ENCODE measurements at regions not wholly inside any gene's neighbourhood (a gene's known extent, or its start where the extent isn't known, plus 50 kb on each side); places are given as distances from the start of the nearest gene placed in this dataset.

DNA sequence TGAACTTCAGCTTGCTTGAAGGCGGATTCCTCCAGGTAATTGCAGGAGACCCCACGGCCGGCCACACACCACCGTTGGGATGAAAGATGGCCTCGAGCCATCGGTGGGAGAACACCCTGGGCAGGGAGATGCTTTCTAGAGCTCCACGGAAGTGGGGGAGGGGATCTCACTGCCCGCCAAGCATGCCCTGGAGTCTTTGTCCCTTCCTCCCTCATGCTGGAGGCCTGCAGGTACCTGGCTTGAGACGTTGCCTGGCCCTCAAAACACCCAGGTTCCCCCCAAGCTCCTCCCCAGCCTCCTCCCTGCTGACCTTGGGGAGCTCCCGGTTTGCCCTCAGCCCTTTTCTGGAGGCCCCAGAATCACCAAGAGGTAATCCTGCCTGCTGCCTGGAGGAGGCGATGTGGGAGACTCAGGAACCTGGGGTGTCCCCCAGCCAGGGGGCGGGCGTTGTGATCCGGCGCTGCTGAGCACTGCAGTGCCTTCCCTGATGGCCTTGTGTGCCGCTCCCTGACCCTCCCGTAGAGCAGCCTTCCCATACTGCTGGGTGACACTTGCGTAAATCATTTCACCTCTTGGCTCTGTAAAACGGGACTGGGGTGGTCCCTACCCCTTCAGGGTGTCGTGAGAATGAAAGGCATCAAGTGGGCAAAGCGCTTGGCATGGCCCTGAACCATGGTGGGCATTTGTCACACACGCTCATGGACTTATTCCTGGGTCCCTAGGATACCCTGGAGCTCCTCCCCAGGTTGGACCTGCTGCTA is 91.4 kb downstream of the CEBPB start (continued):
- TF ChIP-seq, protein P1, sequence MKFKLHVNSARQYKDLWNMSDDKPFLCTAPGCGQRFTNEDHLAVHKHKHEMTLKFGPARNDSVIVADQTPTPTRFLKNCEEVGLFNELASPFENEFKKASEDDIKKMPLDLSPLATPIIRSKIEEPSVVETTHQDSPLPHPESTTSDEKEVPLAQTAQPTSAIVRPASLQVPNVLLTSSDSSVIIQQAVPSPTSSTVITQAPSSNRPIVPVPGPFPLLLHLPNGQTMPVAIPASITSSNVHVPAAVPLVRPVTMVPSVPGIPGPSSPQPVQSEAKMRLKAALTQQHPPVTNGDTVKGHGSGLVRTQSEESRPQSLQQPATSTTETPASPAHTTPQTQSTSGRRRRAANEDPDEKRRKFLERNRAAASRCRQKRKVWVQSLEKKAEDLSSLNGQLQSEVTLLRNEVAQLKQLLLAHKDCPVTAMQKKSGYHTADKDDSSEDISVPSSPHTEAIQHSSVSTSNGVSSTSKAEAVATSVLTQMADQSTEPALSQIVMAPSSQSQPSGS (CRISPR knock-in tag; IDR thresholded peaks at IDR 0.05) = no peak
- TF ChIP-seq GATAD2A (IDR thresholded peaks at IDR 0.05) (no peak), KHSRP (IDR thresholded peaks at IDR 0.05) (no peak), SMAD1 (IDR thresholded peaks at IDR 0.05; ENCODE audit: low read depth, low read length, partially characterized antibody) (no peak), ZC3H4 (CRISPR knock-in tag; IDR thresholded peaks at IDR 0.05; ENCODE audit: borderline replicate concordance) (no peak), ZBTB9 (CRISPR knock-in tag; IDR thresholded peaks at IDR 0.05) (no peak), POLR2G (IDR thresholded peaks at IDR 0.05; ENCODE audit: low read depth, low read length) (no peak), SMC3 (conservative IDR thresholded peaks at IDR 0.05; ENCODE audit: insufficient read depth, low read depth, low read length) (peak; percentile 27; the same call in 1 of the 2 replicates), SOX6 (IDR thresholded peaks at IDR 0.05) (no peak), SRSF1 (IDR thresholded peaks at IDR 0.05; ENCODE audit: low read depth, low read length) (no peak), TAL1 (IDR thresholded peaks at IDR 0.05) (no peak), E2F5 (CRISPR knock-in tag; IDR thresholded peaks at IDR 0.05) (no peak), ZNF77 (CRISPR knock-in tag; IDR thresholded peaks at IDR 0.05) (no peak), ZNF280A (IDR thresholded peaks at IDR 0.05; ENCODE audit: low read depth, partially characterized antibody) (no peak), FIP1L1 (IDR thresholded peaks at IDR 0.05; ENCODE audit: low read depth, low read length, poor library complexity, severe bottlenecking) (no peak), ZNF354B (CRISPR knock-in tag; IDR thresholded peaks at IDR 0.05) (no peak), EHMT2 (IDR thresholded peaks at IDR 0.05) (no peak), HCFC1 (IDR thresholded peaks at IDR 0.05; ENCODE audit: low read depth, low read length) (no peak), THRAP3 (IDR thresholded peaks at IDR 0.05; ENCODE audit: borderline replicate concordance) (no peak), HDAC2 (IDR thresholded peaks at IDR 0.05) (no peak)
- TF ChIP-seq, protein P2, sequence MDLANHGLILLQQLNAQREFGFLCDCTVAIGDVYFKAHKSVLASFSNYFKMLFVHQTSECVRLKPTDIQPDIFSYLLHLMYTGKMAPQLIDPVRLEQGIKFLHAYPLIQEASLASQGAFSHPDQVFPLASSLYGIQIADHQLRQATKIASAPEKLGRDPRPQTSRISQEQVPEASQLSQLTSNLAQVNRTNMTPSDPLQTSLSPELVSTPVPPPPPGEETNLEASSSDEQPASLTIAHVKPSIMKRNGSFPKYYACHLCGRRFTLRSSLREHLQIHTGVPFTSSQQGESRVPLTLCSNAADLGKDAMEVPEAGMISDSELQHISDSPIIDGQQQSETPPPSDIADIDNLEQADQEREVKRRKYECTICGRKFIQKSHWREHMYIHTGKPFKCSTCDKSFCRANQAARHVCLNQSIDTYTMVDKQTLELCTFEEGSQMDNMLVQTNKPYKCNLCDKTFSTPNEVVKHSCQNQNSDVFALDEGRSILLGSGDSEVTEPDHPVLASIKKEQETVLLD (IDR thresholded peaks at IDR 0.05) = no peak
- TF ChIP-seq, protein P3, sequence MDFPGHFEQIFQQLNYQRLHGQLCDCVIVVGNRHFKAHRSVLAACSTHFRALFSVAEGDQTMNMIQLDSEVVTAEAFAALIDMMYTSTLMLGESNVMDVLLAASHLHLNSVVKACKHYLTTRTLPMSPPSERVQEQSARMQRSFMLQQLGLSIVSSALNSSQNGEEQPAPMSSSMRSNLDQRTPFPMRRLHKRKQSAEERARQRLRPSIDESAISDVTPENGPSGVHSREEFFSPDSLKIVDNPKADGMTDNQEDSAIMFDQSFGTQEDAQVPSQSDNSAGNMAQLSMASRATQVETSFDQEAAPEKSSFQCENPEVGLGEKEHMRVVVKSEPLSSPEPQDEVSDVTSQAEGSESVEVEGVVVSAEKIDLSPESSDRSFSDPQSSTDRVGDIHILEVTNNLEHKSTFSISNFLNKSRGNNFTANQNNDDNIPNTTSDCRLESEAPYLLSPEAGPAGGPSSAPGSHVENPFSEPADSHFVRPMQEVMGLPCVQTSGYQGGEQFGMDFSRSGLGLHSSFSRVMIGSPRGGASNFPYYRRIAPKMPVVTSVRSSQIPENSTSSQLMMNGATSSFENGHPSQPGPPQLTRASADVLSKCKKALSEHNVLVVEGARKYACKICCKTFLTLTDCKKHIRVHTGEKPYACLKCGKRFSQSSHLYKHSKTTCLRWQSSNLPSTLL (IDR thresholded peaks at IDR 0.05) = no peak

Data from K562 (cell line).